ENCODE measurements at regions not wholly inside any gene's neighbourhood (a gene's known extent, or its start where the extent isn't known, plus 50 kb on each side); places are given as distances from the start of the nearest gene placed in this dataset.

DNA sequence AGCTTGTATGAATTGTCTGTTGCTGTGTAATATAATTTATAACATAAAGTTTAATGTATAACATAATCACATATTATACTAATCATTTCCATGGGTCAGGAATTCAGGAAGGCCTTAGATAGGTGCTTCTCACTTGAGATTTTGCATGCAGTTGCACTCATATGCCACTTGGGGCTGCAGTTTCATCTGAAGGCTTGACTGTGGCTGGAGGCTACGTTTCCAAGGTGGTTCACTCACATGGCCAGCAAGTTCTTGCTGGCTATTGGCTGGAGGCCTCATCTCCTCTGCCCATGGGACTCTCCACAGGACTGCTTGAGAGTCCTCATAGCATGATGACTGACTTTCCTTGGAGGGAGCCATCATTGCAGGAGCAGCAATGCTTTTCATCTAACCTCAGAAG, 53.4 kb upstream of the STX18 start:
- Histone ChIP-seq H3K4me1 (ENCODE audit: control insufficient read depth, insufficient read depth, low read length) (no peaks in the 10 kb centered on the region), H3K9ac (ENCODE audit: control insufficient read depth, insufficient read depth, low read length) (no peak overlapping the region), H3K36me3 (ENCODE audit: control insufficient read depth in 2 of 2, insufficient read depth in 2 of 2, low read length in 1 of 2) (no peaks in the 10 kb centered on the region), H3K9me3 (replicated peaks; ENCODE audit: control insufficient read depth, insufficient read depth, low read length) (no peaks in the 10 kb centered on the region; the same call in none of the 3 replicates), H4K20me1 (ENCODE audit: control insufficient read depth, insufficient read depth) (no peaks in the 10 kb centered on the region), H3K4me2 (ENCODE audit: control insufficient read depth, insufficient read depth) (no peak overlapping the region), H3K79me2 (ENCODE audit: control insufficient read depth, insufficient read depth, low read length) (no peaks in the 10 kb centered on the region), H2AFZ (ENCODE audit: control insufficient read depth, low read depth, low read length) (no peak overlapping the region), H3K27me3 (replicated peaks in 1 of 2; ENCODE audit: control insufficient read depth in 2 of 2, insufficient read depth in 2 of 2, low read length in 1 of 2) (no peaks in the 10 kb centered on the region), H3K4me3 (no peak overlapping the region), H3K27ac (ENCODE audit: control insufficient read depth, insufficient read depth) (no peak overlapping the region)
- no TSS peak for BruUV-seq (replicated peaks)
- POLR2A ChIA-PET: no interaction called here
- no peak for DNase-seq (ENCODE audit: low read depth, low spot score)
- intact Hi-C loops (cut with micrococcal nuclease; ENCODE audit: unreplicated experiment): no loop called here
- RAD21 ChIA-PET (ENCODE audit: unreplicated experiment): no interaction called here
- SMC1A ChIA-PET (ENCODE audit: uncharacterized antibody, unreplicated experiment): no interaction called here
- TF ChIP-seq, protein P1, sequence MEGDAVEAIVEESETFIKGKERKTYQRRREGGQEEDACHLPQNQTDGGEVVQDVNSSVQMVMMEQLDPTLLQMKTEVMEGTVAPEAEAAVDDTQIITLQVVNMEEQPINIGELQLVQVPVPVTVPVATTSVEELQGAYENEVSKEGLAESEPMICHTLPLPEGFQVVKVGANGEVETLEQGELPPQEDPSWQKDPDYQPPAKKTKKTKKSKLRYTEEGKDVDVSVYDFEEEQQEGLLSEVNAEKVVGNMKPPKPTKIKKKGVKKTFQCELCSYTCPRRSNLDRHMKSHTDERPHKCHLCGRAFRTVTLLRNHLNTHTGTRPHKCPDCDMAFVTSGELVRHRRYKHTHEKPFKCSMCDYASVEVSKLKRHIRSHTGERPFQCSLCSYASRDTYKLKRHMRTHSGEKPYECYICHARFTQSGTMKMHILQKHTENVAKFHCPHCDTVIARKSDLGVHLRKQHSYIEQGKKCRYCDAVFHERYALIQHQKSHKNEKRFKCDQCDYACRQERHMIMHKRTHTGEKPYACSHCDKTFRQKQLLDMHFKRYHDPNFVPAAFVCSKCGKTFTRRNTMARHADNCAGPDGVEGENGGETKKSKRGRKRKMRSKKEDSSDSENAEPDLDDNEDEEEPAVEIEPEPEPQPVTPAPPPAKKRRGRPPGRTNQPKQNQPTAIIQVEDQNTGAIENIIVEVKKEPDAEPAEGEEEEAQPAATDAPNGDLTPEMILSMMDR (IDR thresholded peaks at IDR 0.05 in 2 of 3, conservative IDR thresholded peaks at IDR 0.05 in 1 of 3; ENCODE audit: control insufficient read depth in 2 of 3, extremely low read depth in 1 of 3, insufficient read depth in 1 of 3, low read depth in 3 of 3, low read length in 3 of 3): peak in 2 of 3 experiments; percentile 16 to 25; a peak in 2 of 6 replicates
- TF ChIP-seq CREM (IDR thresholded peaks at IDR 0.05; ENCODE audit: low read depth): no peak
- no peak for TF ChIP-seq HDAC2 (IDR thresholded peaks at IDR 0.05)
- WGBS (ENCODE audit: insufficient coverage, insufficient replicate concordance, low lambda C conversion rate, missing lambda C conversion rate): 50% methylated on average over 1 of the region's 1 CpG
- CTCF ChIA-PET: no interaction called here
- in situ Hi-C loops (cut with MboI): no loop called here
- ATAC-seq: no peak
- no peak for FAIRE-seq

DNA sequence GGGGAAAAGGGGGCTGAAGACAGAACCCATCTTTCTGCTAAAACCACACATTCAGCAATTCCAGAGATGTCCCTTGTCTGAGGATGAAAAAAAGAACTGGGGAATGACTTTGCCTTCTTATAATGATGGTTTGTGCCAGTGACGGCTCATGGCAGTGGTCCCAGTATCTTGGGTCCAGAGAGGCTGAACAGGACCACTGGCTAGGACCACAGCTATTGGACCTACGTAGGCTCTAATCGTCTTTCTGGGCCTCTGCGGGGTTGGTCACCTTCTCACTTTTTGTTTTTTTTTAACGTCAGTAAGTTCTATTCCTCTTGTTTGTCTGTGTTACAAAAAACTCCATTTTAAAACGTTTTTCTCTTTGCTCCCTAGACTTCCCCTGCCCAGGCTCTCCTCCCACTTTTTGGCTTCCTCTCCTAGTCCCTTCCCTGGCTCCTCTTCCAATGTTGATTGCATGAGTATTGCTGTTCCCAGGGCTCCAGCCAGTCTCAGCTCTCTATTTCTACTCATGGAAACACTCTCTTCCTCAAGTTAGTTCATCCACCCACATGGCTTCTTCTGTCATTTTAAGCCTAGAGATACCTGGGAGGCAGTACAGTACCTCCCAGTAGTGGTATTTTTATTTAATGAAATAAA, 52.6 kb upstream of the STX18 start:
- Histone ChIP-seq H3K9ac (ENCODE audit: control insufficient read depth, insufficient read depth, low read length) (no peak overlapping the region), H3K79me2 (ENCODE audit: control insufficient read depth, insufficient read depth, low read length) (no peaks in the 10 kb centered on the region), H3K27me3 (replicated peaks in 1 of 2; ENCODE audit: control insufficient read depth in 2 of 2, insufficient read depth in 2 of 2, low read length in 1 of 2) (no peaks in the 10 kb centered on the region), H4K20me1 (ENCODE audit: control insufficient read depth, insufficient read depth) (no peaks in the 10 kb centered on the region), H3K27ac (ENCODE audit: control insufficient read depth, insufficient read depth) (no peak overlapping the region), H3K36me3 (ENCODE audit: control insufficient read depth in 2 of 2, insufficient read depth in 2 of 2, low read length in 1 of 2) (no peaks in the 10 kb centered on the region), H3K4me3 (no peak overlapping the region), H2AFZ (ENCODE audit: control insufficient read depth, low read depth, low read length) (no peak overlapping the region), H3K4me2 (ENCODE audit: control insufficient read depth, insufficient read depth) (no peak overlapping the region), H3K9me3 (replicated peaks; ENCODE audit: control insufficient read depth, insufficient read depth, low read length) (no peaks in the 10 kb centered on the region; the same call in none of the 3 replicates), H3K4me1 (ENCODE audit: control insufficient read depth, insufficient read depth, low read length) (no peaks in the 10 kb centered on the region)
- ChIA-PET RAD21 (ENCODE audit: unreplicated experiment) (no interaction called here), POLR2A (no interaction called here), SMC1A (ENCODE audit: uncharacterized antibody, unreplicated experiment) (no interaction called here), CTCF (no interaction called here)
- intact Hi-C loops (cut with micrococcal nuclease; ENCODE audit: unreplicated experiment) (no loop called here), in situ Hi-C loops (cut with MboI) (no loop called here)
- 82% methylated on average over 6 of the region's 6 CpGs for WGBS (ENCODE audit: insufficient coverage, insufficient replicate concordance, low lambda C conversion rate, missing lambda C conversion rate)
- no peak for DNase-seq (ENCODE audit: low read depth, low spot score)
- no peak for ATAC-seq
- BruUV-seq (replicated peaks): no TSS peak
- FAIRE-seq: no peak
- TF ChIP-seq, protein P2, sequence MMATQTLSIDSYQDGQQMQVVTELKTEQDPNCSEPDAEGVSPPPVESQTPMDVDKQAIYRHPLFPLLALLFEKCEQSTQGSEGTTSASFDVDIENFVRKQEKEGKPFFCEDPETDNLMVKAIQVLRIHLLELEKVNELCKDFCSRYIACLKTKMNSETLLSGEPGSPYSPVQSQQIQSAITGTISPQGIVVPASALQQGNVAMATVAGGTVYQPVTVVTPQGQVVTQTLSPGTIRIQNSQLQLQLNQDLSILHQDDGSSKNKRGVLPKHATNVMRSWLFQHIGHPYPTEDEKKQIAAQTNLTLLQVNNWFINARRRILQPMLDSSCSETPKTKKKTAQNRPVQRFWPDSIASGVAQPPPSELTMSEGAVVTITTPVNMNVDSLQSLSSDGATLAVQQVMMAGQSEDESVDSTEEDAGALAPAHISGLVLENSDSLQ (IDR thresholded peaks at IDR 0.05): no peak
- TF ChIP-seq E4F1 (IDR thresholded peaks at IDR 0.05; ENCODE audit: borderline replicate concordance, partially characterized antibody): no peak
- no peak for TF ChIP-seq MXI1 (IDR thresholded peaks at IDR 0.05; ENCODE audit: low read depth, low read length)
- no peak for TF ChIP-seq SRF (IDR thresholded peaks at IDR 0.05; ENCODE audit: low read depth in 2 of 2, low read length in 2 of 2)
- no peak for TF ChIP-seq TCF7 (IDR thresholded peaks at IDR 0.05; ENCODE audit: borderline replicate concordance)

Measured in GM12878 (cell line).